Panc1 (cell line): ENCODE measurements at regions not wholly inside any gene's neighbourhood (a gene's known extent, or its start where the extent isn't known, plus 50 kb on each side); places are given as distances from the start of the nearest gene placed in this dataset.
"Not testable (repeated sequence)": the region's sequence is repeated elsewhere in the genome, so short reads cannot be mapped to it uniquely, and the experiment has no call there.

Experiments
- ATAC-seq: fragments of 200-7000 bp; cut with Tn5 transposase; 2 replicates; pipeline ENCODE4 v1.9.1; 2020; ENCODE audit warnings: mild to moderate bottlenecking, moderate library complexity
- BruUV-seq: library from RNA; stranded (reverse); fragments of 400-500 nt; replicated peaks from 2 replicates; lab custom pipeline; 2021; lab: Mats Ljungman, UMichigan
- CTCF ChIA-PET: fragments of 300-600 bp; sonication (Branson Sonifier 250); formaldehyde crosslinking; loops from one replicate; lab custom pipeline; 2022; ENCODE audit warnings: antibody characterized with exemption; lab: Charles Lee
- POLR2A ChIA-PET: fragments of 300-600 bp; sonication (Branson Sonifier 250); formaldehyde crosslinking; loops from one replicate; lab custom pipeline; 2022; ENCODE audit warnings: antibody characterized with exemption; lab: Charles Lee
- DNase-seq: peaks from one replicate; pipeline ENCODE4 v3.0.0-alpha.2; 2010; ENCODE audit warnings: low read depth, low spot score
- H3K27ac ChIP-seq: 2 replicates; pipeline ENCODE4 v1.5.1; 2011; ENCODE audit warnings: mild to moderate bottlenecking, low read length, inconsistent platforms
- H3K27me3 ChIP-seq: fragments of 200-500 bp; sonication (Bioruptor generic); 2 replicates; pipeline ENCODE4 v1.6.0; 2014; ENCODE audit warnings: low read length, inconsistent platforms; ENCODE audit not compliant: control insufficient read depth, insufficient read depth
- H3K36me3 ChIP-seq: fragments of 200-500 bp; sonication (Bioruptor generic); 2 replicates; pipeline ENCODE4 v1.5.1; 2014; ENCODE audit warnings: inconsistent platforms, mild to moderate bottlenecking, low read length, moderate library complexity; ENCODE audit not compliant: control insufficient read depth, insufficient read depth
- H3K4me1 ChIP-seq: 2 replicates; pipeline ENCODE4 v1.5.1; 2011; ENCODE audit warnings: inconsistent platforms, mild to moderate bottlenecking, low read length, moderate library complexity; ENCODE audit not compliant: control insufficient read depth, insufficient read depth
- H3K4me3 ChIP-seq, 2 experiments: 2 replicates each; pipeline ENCODE4 v1.5.1; 2011 to 2012; ENCODE audit warnings: low read depth in 2 of 2, low read length in 2 of 2, mild to moderate bottlenecking in 2 of 2, inconsistent platforms in 1 of 2, moderate library complexity in 1 of 2
- H3K9me3 ChIP-seq: fragments of 200-500 bp; sonication (Bioruptor generic); 2 replicates; pipeline ENCODE4 v1.5.1; 2014; ENCODE audit warnings: low read depth, mild to moderate bottlenecking, inconsistent platforms, low read length, moderate library complexity; ENCODE audit not compliant: control insufficient read depth, insufficient read depth
- CTCF ChIP-seq: fragments of 450-650 bp; IDR thresholded peaks from 2 replicates; pipeline ENCODE4 v1.5.1; 2017; ENCODE audit warnings: mild to moderate bottlenecking
- POLR2AphosphoS5 ChIP-seq: IDR thresholded peaks from 2 replicates; pipeline ENCODE4 v1.6.1; 2012; ENCODE audit warnings: mild to moderate bottlenecking, low read depth, low read length, moderate library complexity
- REST ChIP-seq, 2 experiments: IDR thresholded peaks; 2 replicates each; pipeline ENCODE4 v1.6.1; 2011 to 2012; ENCODE audit warnings: low read depth in 2 of 2, control low read depth in 1 of 2, low read length in 1 of 2, mild to moderate bottlenecking in 1 of 2, moderate library complexity in 1 of 2; ENCODE audit not compliant: insufficient read depth in 1 of 2
- SIN3A ChIP-seq: IDR thresholded peaks from 2 replicates; pipeline ENCODE4 v1.6.1; 2012; ENCODE audit warnings: low read depth, mild to moderate bottlenecking, low read length, moderate library complexity, borderline replicate concordance; ENCODE audit not compliant: insufficient read depth
- TCF7L2 ChIP-seq: IDR thresholded peaks from 2 replicates; pipeline ENCODE4 v1.6.1; 2011; ENCODE audit warnings: mild to moderate bottlenecking, low read depth, low read length, inconsistent platforms
- in situ Hi-C: cut with HindIII; loops from 2 replicates; pipeline ENCODE4 v1.10.0; 2016; ENCODE audit warnings: low sequenced_read_pairs, low pct_unique_long_range_greater_than_20kb
- intact Hi-C: fragments of 100-400 bp; cut with micrococcal nuclease; formaldehyde crosslinking; loops from one replicate; pipeline ENCODE4 v1.10.0; 2022; ENCODE audit not compliant: unreplicated experiment

GRCh38 chr5:32916648-32917047, 205.5 kb downstream of the NPR3 start:
- BruUV-seq = no TSS peak
- no peak overlapping the region for H3K27ac ChIP-seq
- H3K27me3 ChIP-seq = no peaks in the 10 kb centered on the region
- ATAC-seq (no peak), DNase-seq (peak; percentile 15)
- H3K9me3 ChIP-seq = 0 out of 2 replicates have a peak, but pooled peaks cover under 1% of the 10 kb centered on the region
- in situ Hi-C loops = no loop called here
- H3K4me1 ChIP-seq = no peaks in the 10 kb centered on the region
- ChIA-PET POLR2A (no interaction called here), CTCF (no interaction called here)
- no peak for TF ChIP-seq SIN3A
- TF ChIP-seq POLR2AphosphoS5 = no peak
- peak; percentile 42 for TF ChIP-seq CTCF
- TF ChIP-seq TCF7L2 = no peak
- no peak overlapping the region for H3K4me3 ChIP-seq
- intact Hi-C loops = no loop called here
- H3K36me3 ChIP-seq = no peaks in the 10 kb centered on the region

- TF ChIP-seq TCF7L2 (no peak), REST (IDR thresholded peaks at IDR 0.05; ENCODE audit: insufficient read depth in 1 of 2, low read depth in 2 of 2, low read length in 1 of 2) (no peak), SIN3A (no peak), POLR2AphosphoS5 (no peak), CTCF (no peak)
- BruUV-seq = no TSS peak
- Histone ChIP-seq H3K27ac (no peak overlapping the region), H3K4me1 (no peaks in the 10 kb centered on the region), H3K27me3 (no peaks in the 10 kb centered on the region), H3K36me3 (no peaks in the 10 kb centered on the region), H3K9me3 (0 out of 2 replicates have a peak, but pooled peaks cover 3% of the 10 kb centered on the region), H3K4me3 (no peak overlapping the region)
- ATAC-seq (no peak), DNase-seq (no peak)
- ChIA-PET CTCF (no interaction called here), POLR2A (no interaction called here)
- in situ Hi-C loops = no loop called here
- intact Hi-C loops = no loop called here
Observed at GRCh38 chr5:32928761-32929160, 217.6 kb downstream of the NPR3 start.

GRCh38 chr5:32931438-32931837, 220.3 kb downstream of the NPR3 start:
- POLR2A ChIA-PET, H3K4me3 ChIP-seq, H3K4me1 ChIP-seq, H3K27ac ChIP-seq, intact Hi-C loops, CTCF ChIA-PET, H3K27me3 ChIP-seq, ATAC-seq, in situ Hi-C loops, BruUV-seq, H3K9me3 ChIP-seq, H3K36me3 ChIP-seq, DNase-seq: not testable (repeated sequence)
